ENCODE measurements at regions not wholly inside any gene's neighbourhood (a gene's known extent, or its start where the extent isn't known, plus 50 kb on each side); places are given as distances from the start of the nearest gene placed in this dataset.

DNA sequence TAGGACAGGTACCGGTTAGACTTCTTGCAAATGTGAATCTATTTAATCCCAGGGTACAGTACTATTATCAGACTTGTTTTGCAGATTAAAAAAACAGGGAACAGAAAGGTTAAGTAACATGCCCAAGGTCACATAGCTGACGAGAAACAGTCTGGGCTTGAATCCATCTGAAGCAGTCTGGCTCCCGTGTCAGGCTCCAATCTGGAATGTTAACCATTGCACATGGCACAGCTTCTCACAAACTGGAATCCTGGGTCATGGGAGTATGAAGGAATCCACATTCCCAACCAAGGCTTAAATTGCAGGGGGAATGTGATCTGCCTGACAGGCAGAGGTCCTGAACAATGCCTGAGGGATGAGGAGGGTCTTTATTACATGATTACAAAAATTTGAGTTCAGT lies 187.5 kb upstream of the SPTLC3 start:
- TF ChIP-seq POLR2A (IDR thresholded peaks at IDR 0.05): no peak
- TF ChIP-seq, protein P1, sequence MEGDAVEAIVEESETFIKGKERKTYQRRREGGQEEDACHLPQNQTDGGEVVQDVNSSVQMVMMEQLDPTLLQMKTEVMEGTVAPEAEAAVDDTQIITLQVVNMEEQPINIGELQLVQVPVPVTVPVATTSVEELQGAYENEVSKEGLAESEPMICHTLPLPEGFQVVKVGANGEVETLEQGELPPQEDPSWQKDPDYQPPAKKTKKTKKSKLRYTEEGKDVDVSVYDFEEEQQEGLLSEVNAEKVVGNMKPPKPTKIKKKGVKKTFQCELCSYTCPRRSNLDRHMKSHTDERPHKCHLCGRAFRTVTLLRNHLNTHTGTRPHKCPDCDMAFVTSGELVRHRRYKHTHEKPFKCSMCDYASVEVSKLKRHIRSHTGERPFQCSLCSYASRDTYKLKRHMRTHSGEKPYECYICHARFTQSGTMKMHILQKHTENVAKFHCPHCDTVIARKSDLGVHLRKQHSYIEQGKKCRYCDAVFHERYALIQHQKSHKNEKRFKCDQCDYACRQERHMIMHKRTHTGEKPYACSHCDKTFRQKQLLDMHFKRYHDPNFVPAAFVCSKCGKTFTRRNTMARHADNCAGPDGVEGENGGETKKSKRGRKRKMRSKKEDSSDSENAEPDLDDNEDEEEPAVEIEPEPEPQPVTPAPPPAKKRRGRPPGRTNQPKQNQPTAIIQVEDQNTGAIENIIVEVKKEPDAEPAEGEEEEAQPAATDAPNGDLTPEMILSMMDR (IDR thresholded peaks at IDR 0.05): no peak
- TF ChIP-seq EP300 (IDR thresholded peaks at IDR 0.05): no peak
